DMS114 treated with DMSO at 0.1 percent for 48 hours (cell line): ENCODE measurements at regions not wholly inside any gene's neighbourhood (a gene's known extent, or its start where the extent isn't known, plus 50 kb on each side); places are given as distances from the start of the nearest gene placed in this dataset.
A peak's percentile ranks its signal among the peaks of the same experiment; 100 is the strongest.

Experiments used
- DNase-seq: peaks from one replicate; lab custom pipeline; 2025; ENCODE audit not compliant: unreplicated experiment; lab: John Stamatoyannopoulos, UW

GRCh38 chrX:107502316-107502715 lies 52.9 kb downstream of the FRMPD3 start:
- no peak for DNase-seq

DNA sequence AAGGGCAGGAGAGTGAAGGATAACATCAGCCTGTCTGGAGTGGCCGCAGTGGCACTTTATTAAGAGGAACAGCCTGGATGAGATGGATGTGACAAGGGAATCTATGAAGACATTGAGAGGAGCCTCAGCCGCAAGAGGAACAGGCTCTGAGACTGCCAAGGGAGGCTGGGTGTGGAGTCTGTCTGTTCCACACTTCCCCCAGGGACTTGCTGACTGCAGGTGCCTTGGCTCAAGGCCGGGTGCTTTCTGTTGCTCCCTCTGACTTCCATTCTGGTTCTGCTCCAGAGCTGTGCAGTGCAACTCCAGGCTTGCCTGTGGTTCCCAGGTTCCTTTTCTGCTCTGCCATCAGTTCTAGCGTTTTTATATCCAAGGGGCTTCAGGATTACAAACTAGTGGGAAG lies 54.6 kb downstream of the FRMPD3 start:
- DNase-seq = no peak

DNA sequence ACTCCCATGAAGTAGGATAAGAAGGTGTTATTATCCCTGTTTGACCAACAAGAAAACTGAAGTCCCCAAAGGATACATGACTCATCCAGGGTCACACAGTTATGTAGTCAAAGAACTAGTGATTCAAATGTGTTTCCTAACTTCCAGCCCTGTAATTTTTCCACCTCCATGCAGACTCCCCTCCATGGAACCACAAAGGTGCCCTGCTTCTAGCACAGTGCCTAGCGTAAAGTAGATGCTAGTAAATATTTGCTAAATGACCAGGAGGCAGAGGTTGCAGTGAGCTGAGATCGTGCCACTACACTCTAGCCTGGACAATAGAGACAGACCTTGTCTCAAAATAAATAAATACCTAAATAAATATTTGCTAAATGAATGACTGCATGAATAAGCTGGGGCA lies 55.8 kb downstream of the FRMPD3 start:
- DNase-seq = no peak

DNA sequence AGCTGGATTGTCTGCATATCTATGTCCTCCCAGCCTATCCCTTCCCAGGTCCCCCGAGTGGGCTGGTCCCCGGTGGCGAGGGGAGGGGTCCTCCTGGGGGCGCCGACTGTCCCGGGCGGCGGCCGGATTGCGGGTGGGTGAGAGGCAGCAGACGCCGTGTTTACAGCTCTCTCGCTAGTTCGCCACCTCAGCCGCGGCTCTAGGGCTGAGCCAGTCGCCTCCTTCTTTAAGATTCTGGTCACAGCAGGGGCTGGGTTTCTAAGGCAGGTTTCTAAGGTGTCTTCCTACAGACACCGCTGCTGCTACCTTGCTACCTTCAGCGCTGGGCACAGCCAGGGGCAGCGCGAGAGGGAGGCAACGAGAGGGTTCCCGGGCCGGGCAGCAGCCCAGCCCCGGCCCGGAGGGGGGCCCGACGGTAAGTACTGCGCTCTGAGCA lies 57.2 kb downstream of the FRMPD3 start:
- DNase-seq = no peak

DNA sequence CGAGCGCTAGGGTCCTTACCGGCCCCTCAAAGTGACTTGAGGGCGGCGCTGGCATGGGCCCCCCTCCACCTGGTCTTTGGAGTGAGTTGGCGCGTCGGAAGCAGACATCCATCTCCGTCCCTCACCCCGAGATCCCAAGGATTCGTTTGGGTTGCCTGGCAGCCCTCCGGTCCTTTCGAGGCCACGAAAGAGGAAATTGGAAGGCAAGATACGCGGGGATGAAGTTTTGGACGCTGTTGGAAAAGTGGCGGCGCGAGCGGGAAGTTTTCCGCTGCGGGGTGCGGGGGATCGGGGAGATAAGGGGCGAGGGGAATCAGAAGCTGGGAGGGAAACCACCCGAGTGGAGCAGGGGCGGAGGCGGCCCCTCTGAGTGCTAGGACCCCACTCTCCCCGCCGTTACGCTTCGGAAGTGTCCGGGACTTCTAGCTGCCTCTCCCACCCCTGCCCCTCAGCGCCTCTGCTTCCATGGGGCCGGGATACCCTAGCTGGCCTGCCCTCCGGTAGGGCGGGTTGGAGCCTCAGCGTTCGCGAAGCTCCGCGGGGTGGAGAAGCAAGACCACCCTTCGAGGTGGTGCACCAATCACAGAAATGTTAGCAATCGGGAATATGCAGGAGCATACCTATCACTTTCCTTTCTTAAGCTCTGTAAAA lies 57.8 kb downstream of the FRMPD3 start:
- no peak for DNase-seq

DNA sequence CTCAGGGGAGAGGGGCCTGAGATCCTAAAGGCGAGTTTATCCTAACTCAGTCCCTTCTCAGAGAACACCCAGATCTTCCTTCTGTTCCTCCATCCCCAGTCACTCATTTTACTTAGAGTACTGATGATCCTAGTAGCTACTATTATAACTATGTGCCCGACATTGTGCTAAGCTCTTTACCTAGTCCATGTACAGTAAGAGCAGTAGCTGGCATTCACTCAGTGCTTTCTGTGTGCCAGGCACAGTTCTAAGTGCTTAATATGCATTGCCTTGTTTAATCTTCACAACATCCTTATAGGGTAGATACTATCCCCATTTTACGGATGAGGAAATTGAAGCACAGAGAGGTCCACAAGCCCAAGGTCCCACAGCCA lies 58.3 kb downstream of the FRMPD3 start:
- DNase-seq = no peak

GRCh38 chrX:107508925-107509324 lies 59.5 kb downstream of the FRMPD3 start:
- DNase-seq = no peak

- no peak for DNase-seq
Observed at GRCh38 chrX:107514944-107515343, 65.5 kb downstream of the FRMPD3 start.

GRCh38 chrX:107521877-107522586 lies 72.6 kb downstream of the FRMPD3 start:
- DNase-seq = no peak

GRCh38 chrX:107522901-107523300 lies 73.4 kb downstream of the FRMPD3 start:
- DNase-seq = no peak

DNA sequence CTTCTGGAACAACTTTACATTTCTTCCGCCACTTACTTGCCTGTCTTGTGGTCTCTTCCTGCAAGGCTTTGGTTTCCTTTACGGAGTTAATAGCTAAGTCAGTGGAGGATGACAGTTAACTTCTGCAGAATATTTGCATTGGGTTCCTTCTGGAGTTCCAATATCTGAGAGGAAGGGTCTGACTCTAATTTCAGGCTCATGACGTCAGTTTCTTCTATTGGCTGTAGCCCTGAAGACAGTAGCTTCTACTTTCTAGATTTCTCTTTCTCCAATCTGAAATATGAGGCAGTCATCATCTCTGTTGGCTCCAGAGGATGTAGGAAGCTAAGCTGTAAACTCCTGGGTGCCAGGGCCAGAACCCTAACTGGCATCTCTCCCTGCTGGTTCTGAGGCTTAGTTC lies 76.7 kb downstream of the FRMPD3 start:
- DNase-seq = no peak

- DNase-seq = no peak
Observed at GRCh38 chrX:107530141-107530540, 80.7 kb downstream of the FRMPD3 start.

DNA sequence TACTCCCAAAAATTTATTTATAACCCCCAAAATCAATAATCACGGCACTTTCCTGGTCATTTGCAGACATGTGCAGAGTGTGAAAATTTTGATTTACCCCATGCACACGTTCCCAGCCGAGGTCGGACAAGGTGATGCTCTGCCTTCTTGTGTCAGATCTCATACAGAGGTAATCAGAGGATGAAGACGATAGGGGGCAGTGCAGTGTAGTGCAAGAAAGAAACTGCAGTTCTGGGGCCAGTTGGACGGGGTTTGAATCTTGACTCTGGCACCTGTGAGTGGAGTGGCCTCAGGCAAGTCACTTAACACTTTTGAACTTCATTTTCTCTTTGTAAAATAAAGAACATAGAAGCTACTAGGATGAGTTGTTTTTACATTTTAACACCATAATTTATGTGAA lies 88.4 kb downstream of the FRMPD3 start:
- DNase-seq = no peak

DNA sequence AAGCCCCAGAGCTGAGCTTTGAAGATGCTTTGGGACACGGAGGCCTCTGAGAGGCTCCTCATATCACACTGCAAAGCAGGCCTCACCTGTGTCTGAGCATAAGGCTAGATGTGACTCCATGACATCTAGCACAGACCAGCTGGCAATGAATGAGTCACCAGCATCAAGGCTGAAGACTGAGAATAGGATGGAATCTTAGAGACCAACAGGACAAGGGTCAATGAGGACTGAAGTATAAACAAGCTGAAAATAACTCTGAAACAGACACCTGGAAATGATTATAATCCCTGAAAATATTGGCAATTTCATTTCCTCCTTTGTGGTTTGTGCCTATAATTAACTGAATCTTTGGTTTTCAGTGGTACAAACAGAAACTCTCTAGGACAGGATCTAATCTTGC lies 87.1 kb upstream of the PRPS1 start:
- DNase-seq = no peak

GRCh38 chrX:107542040-107542439 lies 86.3 kb upstream of the PRPS1 start:
- DNase-seq = no peak

DNA sequence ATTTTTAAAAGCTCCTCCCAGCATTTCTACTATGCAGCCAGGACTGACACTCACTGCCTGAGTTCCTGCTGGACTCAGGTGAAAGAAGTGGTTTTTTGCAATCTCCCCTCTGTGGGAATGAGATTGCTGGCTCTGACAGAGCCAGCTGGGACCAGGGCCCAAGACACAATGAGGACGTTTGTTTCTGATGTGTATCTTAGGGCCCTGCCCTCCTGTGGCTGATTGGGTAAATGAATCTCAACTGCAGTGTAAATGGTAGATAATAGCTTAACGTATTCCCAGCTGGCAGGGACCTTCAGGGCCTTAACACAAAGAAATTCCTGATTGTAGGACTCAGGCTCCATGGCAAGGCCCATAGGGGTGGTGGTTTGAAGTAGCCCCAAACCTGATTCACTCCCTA lies 85.8 kb upstream of the PRPS1 start:
- peak; percentile 3 for DNase-seq

DNA sequence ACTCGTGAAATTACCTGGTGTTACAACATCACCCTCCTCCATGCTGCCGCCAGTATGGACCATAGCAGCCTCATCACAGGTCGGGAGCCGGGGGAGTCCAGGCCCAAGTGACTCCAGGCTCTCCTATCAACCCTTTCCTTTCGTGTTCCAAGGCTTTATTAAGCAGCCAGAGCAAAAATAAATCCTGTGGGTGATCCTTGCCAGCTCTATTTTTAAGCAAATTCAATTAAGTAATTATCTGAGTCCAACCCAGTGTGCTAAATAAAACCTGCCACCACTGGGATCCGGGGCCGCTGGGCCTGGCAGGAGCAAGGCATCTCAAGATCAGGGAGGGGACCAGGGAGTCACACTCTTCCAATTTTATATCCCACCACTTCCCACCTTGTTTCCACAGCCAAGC lies 80.7 kb upstream of the PRPS1 start:
- no peak for DNase-seq

DNA sequence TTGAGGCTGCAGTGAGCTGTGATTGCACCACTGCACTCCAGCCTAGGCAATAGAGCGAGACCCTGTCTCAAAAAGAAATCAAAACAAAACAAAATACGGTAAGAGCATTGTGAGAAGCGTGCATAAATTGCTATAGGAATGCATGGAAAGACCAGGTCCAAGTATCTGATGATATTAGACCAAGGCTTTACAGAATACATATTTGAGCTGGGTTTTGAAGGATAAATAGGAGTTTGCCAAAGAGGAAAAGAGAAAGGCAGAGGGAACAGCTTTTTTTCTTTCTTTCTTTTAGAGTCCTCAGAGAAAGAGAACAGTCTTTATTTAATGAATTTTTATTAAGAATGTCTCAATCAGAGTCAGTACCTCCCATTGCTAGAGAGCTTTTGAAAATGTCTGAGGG lies 79.5 kb upstream of the PRPS1 start:
- no peak for DNase-seq

GRCh38 chrX:107549504-107549903 lies 78.8 kb upstream of the PRPS1 start:
- DNase-seq = no peak

- no peak for DNase-seq
Observed at GRCh38 chrX:107551546-107551945, 76.8 kb upstream of the PRPS1 start.

DNA sequence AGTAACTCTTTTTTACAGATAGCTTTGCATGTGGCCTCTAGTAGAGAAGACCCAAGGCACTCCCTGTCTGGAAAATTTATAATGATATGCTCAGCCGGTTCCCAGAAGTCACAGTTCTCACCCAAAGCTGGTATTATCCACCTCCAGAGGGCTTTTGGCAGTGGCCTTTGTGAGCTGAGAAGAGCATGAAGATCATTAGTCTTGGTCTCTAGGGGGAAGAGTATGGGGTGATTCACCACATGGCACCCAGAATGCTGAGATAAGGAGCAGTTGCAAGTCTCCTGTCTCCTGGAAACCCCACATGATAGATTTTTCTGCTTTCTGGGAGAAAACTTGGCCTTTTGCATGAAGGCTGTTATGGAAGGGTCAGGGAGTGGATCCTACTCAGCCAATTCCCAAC lies 75.4 kb upstream of the PRPS1 start:
- DNase-seq = no peak

DNA sequence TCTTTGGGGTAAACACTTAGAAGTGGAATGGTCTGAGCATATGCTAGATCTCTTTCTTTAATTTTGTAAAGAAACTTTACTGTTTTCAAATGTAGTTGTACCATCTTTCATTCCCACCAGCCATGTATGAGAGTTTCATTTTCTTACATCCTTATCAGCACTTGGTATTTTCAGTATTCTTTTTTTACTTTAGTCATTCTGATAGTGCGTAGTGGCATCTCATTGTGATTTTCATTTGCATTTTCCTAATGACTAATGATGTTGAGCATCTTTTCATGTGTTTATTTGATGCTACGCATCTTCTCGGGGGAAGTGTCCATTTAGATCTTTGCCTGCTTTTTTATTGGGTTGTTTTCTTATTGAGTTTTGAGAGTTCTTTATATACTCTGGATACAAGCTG lies 71.3 kb upstream of the PRPS1 start:
- DNase-seq = no peak

GRCh38 chrX:107559506-107559905 lies 68.8 kb upstream of the PRPS1 start:
- no peak for DNase-seq
